Fibroblast of the aortic adventitia (primary cell): ENCODE measurements at regions not wholly inside any gene's neighbourhood (a gene's known extent, or its start where the extent isn't known, plus 50 kb on each side); places are given as distances from the start of the nearest gene placed in this dataset.

Source experiments
- DNase-seq: peaks from one replicate; pipeline ENCODE4 v3.0.0-alpha.2; 2010; ENCODE audit warnings: low read depth
- H3K4me3 ChIP-seq: 2 replicates; pipeline ENCODE4 v1.5.1; 2011; ENCODE audit warnings: low read depth, mild to moderate bottlenecking, control low read depth, low read length, moderate library complexity
- TF ChIP-seq, protein P1 (sequence below): IDR thresholded peaks from 2 replicates; pipeline ENCODE4 v1.5.1; 2011; ENCODE audit warnings: mild to moderate bottlenecking, low read length, control low read depth, inconsistent platforms; ENCODE audit not compliant: insufficient read depth

DNA sequence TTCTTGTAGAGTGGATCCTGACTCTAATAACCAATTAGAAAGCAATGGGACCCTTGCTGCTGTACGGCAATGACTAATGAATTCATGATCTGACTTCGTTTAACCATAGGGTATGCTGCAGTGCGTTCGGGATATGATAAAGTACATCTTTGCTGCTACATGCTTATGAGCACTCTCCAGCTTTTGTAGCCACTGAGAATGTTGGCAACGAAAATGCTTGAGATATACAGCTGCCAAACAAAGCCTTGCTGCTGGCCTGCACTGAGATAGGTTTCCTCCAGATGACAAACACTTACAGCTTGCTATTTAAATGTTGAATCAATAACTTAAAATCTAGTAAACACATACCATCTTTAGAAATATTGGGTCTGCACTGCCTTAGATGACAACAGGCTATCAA, 372.4 kb upstream of the SLC8A1 start:
- no peak for DNase-seq
- TF ChIP-seq, protein P1, sequence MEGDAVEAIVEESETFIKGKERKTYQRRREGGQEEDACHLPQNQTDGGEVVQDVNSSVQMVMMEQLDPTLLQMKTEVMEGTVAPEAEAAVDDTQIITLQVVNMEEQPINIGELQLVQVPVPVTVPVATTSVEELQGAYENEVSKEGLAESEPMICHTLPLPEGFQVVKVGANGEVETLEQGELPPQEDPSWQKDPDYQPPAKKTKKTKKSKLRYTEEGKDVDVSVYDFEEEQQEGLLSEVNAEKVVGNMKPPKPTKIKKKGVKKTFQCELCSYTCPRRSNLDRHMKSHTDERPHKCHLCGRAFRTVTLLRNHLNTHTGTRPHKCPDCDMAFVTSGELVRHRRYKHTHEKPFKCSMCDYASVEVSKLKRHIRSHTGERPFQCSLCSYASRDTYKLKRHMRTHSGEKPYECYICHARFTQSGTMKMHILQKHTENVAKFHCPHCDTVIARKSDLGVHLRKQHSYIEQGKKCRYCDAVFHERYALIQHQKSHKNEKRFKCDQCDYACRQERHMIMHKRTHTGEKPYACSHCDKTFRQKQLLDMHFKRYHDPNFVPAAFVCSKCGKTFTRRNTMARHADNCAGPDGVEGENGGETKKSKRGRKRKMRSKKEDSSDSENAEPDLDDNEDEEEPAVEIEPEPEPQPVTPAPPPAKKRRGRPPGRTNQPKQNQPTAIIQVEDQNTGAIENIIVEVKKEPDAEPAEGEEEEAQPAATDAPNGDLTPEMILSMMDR, result no peak
- H3K4me3 ChIP-seq, result no peak overlapping the region

DNA sequence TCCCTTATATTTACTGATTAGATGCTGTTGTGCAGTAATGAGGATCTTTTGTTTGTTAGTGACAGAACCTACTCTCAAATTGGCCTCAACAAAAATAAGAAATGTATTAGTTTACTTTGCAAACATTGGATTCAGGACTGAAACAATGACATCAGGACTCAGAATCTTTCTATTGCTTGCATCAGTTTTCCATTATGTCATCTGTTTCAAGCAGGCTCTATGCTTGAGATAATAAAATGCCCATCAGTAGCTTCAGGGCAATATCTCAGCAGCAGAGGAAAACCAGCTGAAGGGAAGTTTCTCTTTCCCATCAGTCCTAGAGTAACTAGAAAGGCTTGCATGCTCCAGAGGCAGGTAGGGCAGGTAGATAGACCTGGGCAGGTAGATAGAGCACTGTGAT, 375.5 kb upstream of the SLC8A1 start:
- H3K4me3 ChIP-seq, result no peak overlapping the region
- TF ChIP-seq, protein P1, result no peak

DNA sequence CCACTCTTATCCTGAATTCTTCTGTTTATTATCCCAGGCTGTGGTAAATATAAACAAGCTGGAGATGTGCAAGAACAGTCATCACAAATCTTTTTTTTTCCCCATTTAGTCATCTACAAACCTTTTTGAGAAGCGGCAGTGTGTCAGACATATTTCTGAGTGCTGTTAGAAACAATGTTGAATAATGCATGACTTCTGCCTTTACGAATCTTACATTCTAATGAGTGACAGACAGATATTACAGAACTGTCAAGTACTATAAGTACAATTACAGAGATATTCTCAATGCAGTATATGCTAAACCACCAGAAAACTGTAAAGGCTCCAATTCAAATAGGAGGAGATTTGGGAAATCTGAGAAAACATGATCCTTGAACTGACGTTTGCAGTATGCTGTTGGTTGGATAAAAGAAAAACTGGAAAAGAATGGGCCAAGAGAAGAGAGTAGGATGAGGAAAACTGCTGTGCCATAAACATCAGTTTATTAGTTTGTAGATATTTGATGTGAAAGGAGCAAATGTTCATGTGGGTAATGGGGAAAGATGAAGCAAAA, 379.5 kb upstream of the SLC8A1 start:
- DNase-seq, result no peak
- TF ChIP-seq, protein P1, result no peak
- no peak overlapping the region for H3K4me3 ChIP-seq

More for the DNA sequence above, 375.5 kb upstream of the SLC8A1 start:
- peak; percentile 1 for DNase-seq

DNA sequence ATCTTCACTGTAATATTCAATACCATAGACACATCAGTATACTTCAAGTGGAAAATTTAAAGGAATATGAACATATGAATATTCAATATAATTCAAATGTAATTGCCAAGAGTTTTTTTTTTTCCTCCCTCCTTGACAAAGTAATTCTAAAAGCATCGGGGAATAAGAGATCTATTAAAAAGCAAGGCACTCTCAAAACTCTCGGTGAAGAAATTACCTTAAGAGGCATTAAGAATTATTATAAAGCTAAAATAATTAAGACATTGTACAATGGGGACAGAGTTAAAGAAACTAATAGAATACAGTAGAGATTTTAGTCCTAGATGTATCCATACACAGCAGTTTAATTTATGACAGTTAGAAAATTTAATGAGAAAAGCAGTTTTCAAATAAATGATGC, 390.0 kb upstream of the SLC8A1 start:
- TF ChIP-seq, protein P1, result no peak
- DNase-seq, result no peak
- no peak overlapping the region for H3K4me3 ChIP-seq

DNA sequence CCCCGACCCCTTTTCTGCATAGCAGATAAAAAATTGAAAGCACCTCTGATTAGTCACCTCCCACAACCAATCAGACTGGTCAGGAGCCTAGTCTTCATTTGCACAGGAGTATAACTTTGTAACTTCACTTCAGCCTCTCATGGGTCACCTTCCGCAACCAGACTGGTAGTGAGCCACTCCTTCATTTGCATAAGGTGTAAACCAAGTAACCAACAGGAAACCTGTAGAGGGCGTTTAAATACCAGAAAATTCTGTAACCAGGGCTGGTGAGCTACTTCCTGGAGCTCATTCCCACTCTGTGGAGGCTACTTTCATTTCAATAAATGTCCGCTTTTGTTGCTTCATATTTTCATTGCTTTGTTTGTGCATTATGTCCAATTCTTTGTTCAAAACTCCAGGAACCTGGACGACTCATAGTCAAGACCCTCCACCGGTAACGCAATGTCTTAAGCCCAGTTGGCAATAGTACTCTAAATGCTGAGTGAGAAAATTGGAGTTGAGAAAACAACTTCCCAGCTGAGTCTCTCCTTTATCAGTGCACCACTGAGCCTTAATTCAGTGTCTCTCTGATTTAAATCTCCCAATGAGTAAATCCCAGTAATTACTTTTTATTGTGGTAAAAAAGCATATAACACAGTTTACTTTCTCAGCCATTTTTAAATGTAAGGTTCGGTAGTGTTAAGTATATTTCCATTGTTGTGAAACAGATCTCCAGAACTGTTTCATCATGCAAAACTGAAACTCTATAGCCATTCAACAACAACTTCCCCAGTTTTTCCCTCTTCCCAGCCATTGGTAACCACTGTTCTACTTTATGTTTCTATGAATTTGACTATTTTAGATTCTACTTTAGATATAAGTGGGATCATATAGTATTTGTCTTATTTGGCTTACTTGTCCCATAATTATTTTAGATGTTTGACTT, 392.7 kb upstream of the SLC8A1 start:
- no peak overlapping the region for H3K4me3 ChIP-seq
- DNase-seq, result no peak
- TF ChIP-seq, protein P1, result no peak

DNA sequence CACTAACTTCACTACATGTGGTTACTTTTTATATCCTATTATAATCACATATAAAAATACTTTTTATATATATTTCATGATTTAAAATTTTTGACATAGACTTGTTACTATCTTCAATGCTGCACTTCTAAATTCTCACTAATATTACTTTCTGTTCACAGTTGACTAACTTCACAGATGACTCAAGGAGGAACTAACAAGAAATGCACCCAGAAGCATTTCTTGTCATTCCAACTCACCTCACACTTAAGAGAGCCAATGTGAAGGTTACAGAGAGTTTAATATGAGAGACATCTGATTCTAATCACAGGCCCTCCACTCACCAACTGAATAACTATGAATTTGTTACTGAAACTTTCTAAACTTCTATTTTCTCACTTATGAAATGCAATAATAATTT, 399.8 kb upstream of the SLC8A1 start:
- no peak for DNase-seq
- TF ChIP-seq, protein P1, result no peak
- no peak overlapping the region for H3K4me3 ChIP-seq
